ENCODE measurements at regions not wholly inside any gene's neighbourhood (a gene's known extent, or its start where the extent isn't known, plus 50 kb on each side); places are given as distances from the start of the nearest gene placed in this dataset.

DNA sequence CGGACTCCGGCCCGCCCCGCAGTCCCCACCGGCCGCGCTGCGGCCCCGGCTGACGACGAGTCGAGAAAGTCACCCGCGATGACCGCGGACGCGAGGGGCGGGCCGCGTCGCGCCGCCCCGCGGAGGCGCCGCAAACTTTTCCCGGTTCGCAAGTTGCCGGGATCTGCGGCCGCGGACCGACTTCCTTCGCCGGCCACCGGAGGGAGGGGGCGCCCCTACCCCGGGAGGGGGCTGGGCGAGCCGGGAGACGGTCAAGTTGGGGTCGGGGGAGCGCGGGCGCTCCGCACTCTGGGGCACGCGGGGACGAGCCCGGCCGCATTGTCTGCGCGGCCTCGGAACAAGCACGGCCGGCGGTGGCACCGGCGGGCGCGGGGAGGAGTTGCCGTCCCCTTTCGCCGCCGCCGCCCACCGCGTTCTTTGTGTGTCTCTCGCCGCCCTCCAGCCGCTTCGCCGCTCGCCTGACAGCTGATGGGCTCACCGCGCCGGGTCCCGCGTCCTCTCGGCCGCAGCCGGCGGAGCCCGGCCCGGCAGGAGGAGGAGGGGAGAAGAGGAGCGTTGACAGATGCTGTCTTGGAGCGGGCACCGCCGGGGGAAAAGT, 131.6 kb downstream of the OGFRL1 start:
- Mint-ChIP-seq H3K4me1 (ENCODE audit: low read depth) (no peaks in the 10 kb centered on the region), H3K9me3 (no peaks in the 10 kb centered on the region), H3K36me3 (ENCODE audit: insufficient read depth in 2 of 2) (no peaks in the 10 kb centered on the region), H3K27me3 (ENCODE audit: low read depth) (peaks cover 54% of the 10 kb centered on the region), H3K4me3 (peak overlapping the region; percentile 62 to 64), H3K27ac (no peak overlapping the region)
- DNase-seq = peak in 1 of 2 donors; percentile 4
- ATAC-seq (replicated peaks in 1 of 2) = peak; percentile 23 to 56

DNA sequence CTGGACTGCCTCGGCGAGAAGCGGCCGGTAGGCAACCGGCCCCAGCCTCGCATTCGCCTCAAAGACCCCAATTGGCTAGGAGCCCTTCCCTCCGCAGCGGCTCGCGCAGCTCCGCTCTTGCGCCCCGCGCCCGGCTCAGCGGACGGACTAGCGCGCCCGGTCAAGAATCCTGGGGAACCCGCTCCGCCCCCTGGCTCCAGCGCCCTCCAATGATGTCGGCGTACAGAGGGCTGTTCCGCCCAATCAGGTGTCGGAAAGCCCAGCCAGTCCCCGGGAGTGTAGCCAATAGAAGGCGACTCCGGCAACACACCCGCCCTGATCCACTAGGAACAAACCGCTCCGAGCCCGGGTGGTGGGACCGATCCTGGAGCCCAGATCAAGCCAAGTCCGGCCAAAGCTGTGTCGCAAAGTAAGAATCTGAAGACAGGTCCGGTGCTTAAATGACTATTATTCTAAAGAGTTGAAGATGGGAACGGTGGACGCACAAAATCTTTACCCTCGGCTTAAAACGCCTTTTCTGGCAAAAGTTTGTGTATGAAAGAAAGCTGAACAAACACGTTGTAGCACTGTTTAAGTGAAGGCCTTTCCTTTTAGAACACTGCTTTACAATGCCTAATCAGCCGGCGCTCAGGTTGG, 132.2 kb downstream of the OGFRL1 start:
- no peaks in the 10 kb centered on the region for H3K4me1 Mint-ChIP-seq (ENCODE audit: low read depth)
- H3K36me3 Mint-ChIP-seq (ENCODE audit: insufficient read depth in 2 of 2) = no peaks in the 10 kb centered on the region
- H3K27me3 Mint-ChIP-seq (ENCODE audit: low read depth) = peaks cover 55% of the 10 kb centered on the region
- no peak overlapping the region for H3K27ac Mint-ChIP-seq
- ATAC-seq (replicated peaks in 1 of 2) (peak; percentile 83), DNase-seq (peak; percentile 14 to 33)
- H3K9me3 Mint-ChIP-seq = no peaks in the 10 kb centered on the region
- H3K4me3 Mint-ChIP-seq = peak overlapping the region; percentile 62 to 64

DNA sequence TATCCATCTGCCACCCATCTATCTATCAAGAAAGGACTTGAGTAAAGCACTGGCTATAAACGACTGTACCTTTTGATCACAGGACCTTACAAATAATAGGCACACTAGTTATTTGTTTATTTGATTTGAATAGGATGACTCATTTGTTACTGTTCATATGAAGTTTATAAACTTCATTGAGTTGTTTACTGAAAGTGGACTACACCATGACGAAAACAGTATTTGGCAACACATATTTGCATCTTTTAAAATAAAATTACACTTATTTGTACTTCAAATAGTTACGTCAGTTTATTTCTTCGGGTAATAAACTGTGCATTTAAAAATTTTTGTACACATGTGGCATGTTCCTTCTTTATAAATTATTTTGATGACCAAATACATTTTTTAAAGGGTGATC, 133.0 kb downstream of the OGFRL1 start:
- ATAC-seq (replicated peaks in 1 of 2) (no peak), DNase-seq (no peak)
- no peaks in the 10 kb centered on the region for H3K9me3 Mint-ChIP-seq
- H3K4me1 Mint-ChIP-seq (ENCODE audit: low read depth) = no peaks in the 10 kb centered on the region
- peaks cover 60% of the 10 kb centered on the region for H3K27me3 Mint-ChIP-seq (ENCODE audit: low read depth)
- no peaks in the 10 kb centered on the region for H3K36me3 Mint-ChIP-seq (ENCODE audit: insufficient read depth in 2 of 2)
- no peak overlapping the region for H3K27ac Mint-ChIP-seq
- no peak overlapping the region for H3K4me3 Mint-ChIP-seq

DNA sequence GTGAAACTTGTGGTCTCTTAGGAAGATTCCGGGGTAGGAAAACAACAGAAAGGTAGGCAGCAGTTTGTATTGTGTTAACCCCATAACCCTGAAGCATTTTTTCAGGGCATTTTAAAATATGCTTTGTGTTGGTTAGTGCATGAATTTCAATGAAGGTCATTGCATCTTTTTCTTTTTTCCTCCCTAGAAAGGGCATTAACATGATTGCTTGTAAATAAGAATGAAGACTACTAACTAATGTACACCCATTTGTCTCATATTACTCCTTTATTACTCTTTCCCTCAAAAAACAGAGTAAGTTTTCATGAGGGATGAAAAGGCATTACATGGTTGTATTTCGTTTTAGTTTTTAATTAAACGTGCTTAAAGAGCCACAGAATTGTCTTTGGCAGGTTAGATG, 141.4 kb downstream of the OGFRL1 start:
- Mint-ChIP-seq H3K27me3 (ENCODE audit: low read depth) (peaks cover 19% of the 10 kb centered on the region), H3K4me3 (no peak overlapping the region), H3K36me3 (ENCODE audit: insufficient read depth in 2 of 2) (no peaks in the 10 kb centered on the region), H3K27ac (no peak overlapping the region), H3K9me3 (no peaks in the 10 kb centered on the region), H3K4me1 (ENCODE audit: low read depth) (no peaks in the 10 kb centered on the region)
- no peak for DNase-seq
- no peak for ATAC-seq (replicated peaks in 1 of 2)

DNA sequence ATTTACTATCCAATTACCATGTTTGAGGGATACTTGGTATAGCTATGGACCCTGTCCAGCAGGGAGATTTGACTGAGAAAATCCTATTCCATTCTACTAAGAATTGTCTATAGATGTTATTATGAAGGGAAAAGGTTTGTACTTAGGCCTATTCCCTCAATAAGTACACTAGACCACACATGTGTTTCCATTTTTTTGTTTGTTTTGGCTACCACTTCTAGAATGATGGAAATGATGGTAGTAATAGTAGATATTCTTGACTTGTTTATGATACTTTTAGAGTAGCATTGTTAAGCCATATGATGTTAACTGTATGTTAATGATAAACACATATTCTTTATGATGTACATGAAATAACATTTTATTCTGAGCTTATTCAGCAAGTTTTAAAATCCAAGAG, 144.8 kb downstream of the OGFRL1 start:
- no peak for DNase-seq
- no peak for ATAC-seq (replicated peaks in 1 of 2)
- Mint-ChIP-seq H3K4me1 (ENCODE audit: low read depth) (no peaks in the 10 kb centered on the region), H3K4me3 (no peak overlapping the region), H3K36me3 (ENCODE audit: insufficient read depth in 2 of 2) (no peaks in the 10 kb centered on the region), H3K27ac (no peak overlapping the region), H3K9me3 (no peaks in the 10 kb centered on the region), H3K27me3 (ENCODE audit: low read depth) (peaks cover 14% of the 10 kb centered on the region)

DNA sequence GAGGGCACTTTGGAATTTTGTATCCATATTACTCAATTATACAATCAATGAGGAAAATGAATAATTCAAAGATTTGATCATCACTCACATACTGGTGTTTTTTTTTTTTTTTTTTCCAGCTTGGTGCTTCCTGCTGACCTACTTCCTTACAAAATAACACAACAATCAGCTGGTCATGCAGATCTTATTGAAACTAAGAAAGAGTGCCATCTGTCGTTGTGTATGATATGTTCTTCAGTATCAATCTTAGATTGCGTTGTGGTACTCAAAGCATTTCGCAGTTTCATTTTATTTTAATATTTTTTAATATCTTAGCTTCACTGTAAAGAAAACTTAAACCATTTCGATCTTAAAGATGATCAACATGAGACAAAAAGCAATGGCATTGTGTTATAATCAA, 155.6 kb downstream of the OGFRL1 start:
- H3K9me3 Mint-ChIP-seq = peaks cover 0 to 3% of the 10 kb centered on the region in 2 donors
- no peaks in the 10 kb centered on the region for H3K36me3 Mint-ChIP-seq (ENCODE audit: insufficient read depth in 2 of 2)
- no peaks in the 10 kb centered on the region for H3K27me3 Mint-ChIP-seq (ENCODE audit: low read depth)
- no peaks in the 10 kb centered on the region for H3K4me1 Mint-ChIP-seq (ENCODE audit: low read depth)
- H3K4me3 Mint-ChIP-seq = no peak overlapping the region
- DNase-seq = no peak
- no peak overlapping the region for H3K27ac Mint-ChIP-seq
- no peak for ATAC-seq (replicated peaks in 1 of 2)

DNA sequence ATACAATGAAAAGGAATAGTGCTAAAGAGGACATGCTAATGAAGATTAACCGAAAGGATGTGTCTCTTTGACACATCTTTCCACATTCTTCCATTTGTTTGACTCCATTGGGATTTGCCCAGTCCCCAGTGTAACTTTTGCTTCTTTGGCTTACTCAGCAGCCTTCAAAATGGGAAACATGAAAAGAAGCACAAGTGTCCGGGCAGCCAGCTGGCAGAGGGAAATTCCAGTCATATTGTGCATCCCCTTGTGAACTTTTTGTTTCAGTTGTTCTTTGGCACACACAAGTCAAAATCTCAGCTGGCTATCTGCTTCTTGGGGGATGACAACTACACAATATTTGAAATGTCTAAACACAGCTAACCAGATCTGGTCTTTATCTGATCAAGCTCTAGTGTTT, 157.4 kb downstream of the OGFRL1 start:
- H3K27me3 Mint-ChIP-seq (ENCODE audit: low read depth) = no peaks in the 10 kb centered on the region
- no peaks in the 10 kb centered on the region for H3K36me3 Mint-ChIP-seq (ENCODE audit: insufficient read depth in 2 of 2)
- H3K4me3 Mint-ChIP-seq = no peak overlapping the region
- H3K4me1 Mint-ChIP-seq (ENCODE audit: low read depth) = no peaks in the 10 kb centered on the region
- DNase-seq (no peak), ATAC-seq (replicated peaks in 1 of 2) (no peak)
- H3K27ac Mint-ChIP-seq = no peak overlapping the region
- peaks cover 0 to under 1% of the 10 kb centered on the region in 2 donors for H3K9me3 Mint-ChIP-seq

DNA sequence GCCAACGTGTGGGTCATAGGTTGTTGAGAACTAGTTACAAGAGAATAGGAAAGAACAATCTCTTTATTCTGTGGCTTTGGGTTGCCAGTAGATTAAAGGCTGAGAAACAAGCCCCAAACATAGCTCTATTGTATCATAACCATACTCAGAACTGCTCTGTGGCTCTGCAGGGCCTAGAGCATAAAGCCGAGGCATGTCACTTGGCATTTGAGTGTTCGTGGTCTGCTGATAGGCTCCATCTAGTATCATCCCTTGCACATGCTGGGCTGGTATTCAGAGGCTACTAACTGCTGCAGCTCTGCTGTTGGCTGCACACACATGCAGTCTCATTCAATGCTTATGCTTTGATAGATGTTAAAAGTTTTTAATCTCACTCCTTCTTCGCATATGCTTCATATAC, 157.9 kb downstream of the OGFRL1 start:
- Mint-ChIP-seq H3K36me3 (ENCODE audit: insufficient read depth in 2 of 2) (no peaks in the 10 kb centered on the region), H3K4me1 (ENCODE audit: low read depth) (no peaks in the 10 kb centered on the region), H3K27ac (no peak overlapping the region), H3K9me3 (no peaks in the 10 kb centered on the region), H3K27me3 (ENCODE audit: low read depth) (no peaks in the 10 kb centered on the region), H3K4me3 (no peak overlapping the region)
- DNase-seq (no peak), ATAC-seq (replicated peaks in 1 of 2) (no peak)

DNA sequence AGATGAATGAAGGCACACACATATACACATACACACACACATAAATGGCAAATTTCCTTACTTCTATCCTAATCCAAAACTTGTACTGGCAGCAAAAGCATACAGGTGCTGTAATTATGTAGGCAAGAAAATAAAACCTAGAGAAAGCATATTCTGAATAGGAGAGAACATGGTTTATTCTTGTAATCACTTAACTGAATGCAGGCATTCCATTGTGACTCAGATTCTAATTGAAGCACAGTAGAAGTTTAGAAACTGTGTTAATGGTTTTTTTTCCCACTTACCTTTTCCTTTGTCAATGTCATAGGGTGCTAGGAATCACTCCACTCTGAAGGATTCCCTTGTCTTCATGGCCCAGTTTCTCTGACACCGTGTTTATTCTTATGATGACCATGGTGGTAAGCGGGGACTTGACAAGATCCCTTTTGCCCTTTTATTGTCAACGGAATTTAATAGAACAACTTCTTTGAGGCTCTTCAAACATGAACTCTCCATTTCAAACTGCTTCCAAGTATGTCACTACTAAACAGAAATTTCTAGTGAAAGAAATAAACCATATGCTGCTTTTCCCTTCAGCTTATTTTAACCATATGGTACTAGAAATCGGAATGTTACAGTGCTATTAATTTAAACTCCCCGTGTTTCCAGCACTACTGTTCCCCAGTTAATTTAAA, 164.2 kb downstream of the OGFRL1 start:
- H3K36me3 Mint-ChIP-seq (ENCODE audit: insufficient read depth in 2 of 2) = no peaks in the 10 kb centered on the region
- H3K9me3 Mint-ChIP-seq = no peaks in the 10 kb centered on the region
- H3K27me3 Mint-ChIP-seq (ENCODE audit: low read depth) = no peaks in the 10 kb centered on the region
- H3K27ac Mint-ChIP-seq = no peak overlapping the region
- no peak overlapping the region for H3K4me3 Mint-ChIP-seq
- H3K4me1 Mint-ChIP-seq (ENCODE audit: low read depth) = no peaks in the 10 kb centered on the region
- ATAC-seq (replicated peaks in 1 of 2) (no peak), DNase-seq (no peak)

DNA sequence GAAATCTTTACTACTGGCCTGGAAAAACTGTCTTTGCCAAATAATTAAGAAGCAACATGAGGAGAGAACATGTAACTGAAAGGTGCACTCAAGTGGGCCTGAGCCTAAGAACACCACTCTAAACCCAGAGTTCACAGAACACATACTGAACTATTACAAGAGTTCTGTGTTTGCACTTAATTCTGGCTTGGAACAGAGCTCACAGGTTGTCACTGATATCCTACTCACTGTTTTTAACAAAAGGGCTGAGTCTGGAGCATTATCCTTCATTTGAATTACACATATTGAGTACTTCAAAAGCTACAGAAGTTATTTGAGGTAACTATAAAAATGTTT, 164.7 kb downstream of the OGFRL1 start:
- Mint-ChIP-seq H3K27ac (no peak overlapping the region), H3K36me3 (ENCODE audit: insufficient read depth in 2 of 2) (no peaks in the 10 kb centered on the region), H3K4me3 (no peak overlapping the region), H3K4me1 (ENCODE audit: low read depth) (no peaks in the 10 kb centered on the region), H3K9me3 (no peaks in the 10 kb centered on the region), H3K27me3 (ENCODE audit: low read depth) (no peaks in the 10 kb centered on the region)
- no peak for DNase-seq
- ATAC-seq (replicated peaks in 1 of 2) = no peak

DNA sequence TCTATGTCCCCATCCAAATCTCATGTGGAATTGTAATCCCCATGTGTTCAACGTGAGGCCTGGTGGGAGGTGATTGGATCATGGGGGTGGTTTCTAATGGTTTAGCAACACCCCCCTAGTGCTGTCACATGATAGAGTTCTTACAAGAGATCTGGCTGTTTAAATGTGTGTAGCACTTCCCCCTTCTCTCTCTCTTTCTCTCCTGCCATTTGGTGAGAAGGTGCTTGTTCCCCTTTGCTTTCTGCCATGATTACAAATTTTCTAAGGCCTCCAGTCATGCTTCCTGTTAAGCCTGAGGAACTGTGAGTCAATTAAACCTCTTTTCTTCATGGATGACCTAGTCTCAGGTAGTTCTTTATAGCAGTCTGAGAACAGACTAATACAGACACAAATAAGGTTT, 165.4 kb downstream of the OGFRL1 start:
- DNase-seq (no peak), ATAC-seq (replicated peaks in 1 of 2) (no peak)
- Mint-ChIP-seq H3K4me3 (no peak overlapping the region), H3K27me3 (ENCODE audit: low read depth) (no peaks in the 10 kb centered on the region), H3K27ac (no peak overlapping the region), H3K36me3 (ENCODE audit: insufficient read depth in 2 of 2) (no peaks in the 10 kb centered on the region), H3K9me3 (no peaks in the 10 kb centered on the region), H3K4me1 (ENCODE audit: low read depth) (no peaks in the 10 kb centered on the region)

DNA sequence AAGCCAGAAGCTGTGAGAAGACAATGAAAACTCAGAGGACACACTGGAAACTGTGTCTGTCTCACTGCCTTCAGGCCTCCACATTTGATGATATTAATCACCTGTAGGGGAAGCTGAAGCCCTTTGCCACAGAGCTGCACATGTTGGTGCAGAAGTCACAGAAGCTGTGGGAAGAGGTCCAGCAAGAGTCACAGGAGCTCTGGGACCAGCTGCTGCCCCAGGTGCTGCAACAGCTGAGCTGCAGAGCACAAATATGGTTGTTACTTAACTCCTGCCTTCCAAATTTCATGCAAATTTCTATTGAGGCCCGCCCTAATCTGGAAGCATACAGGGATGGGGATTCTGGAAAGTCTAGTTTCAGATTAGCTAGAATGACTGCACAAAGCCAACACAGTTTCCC, 169.3 kb downstream of the OGFRL1 start:
- ATAC-seq (replicated peaks in 1 of 2) (no peak), DNase-seq (no peak)
- peaks cover 1% of the 10 kb centered on the region in 2 donors for H3K9me3 Mint-ChIP-seq
- no peaks in the 10 kb centered on the region for H3K36me3 Mint-ChIP-seq (ENCODE audit: insufficient read depth in 2 of 2)
- H3K4me3 Mint-ChIP-seq = no peak overlapping the region
- no peaks in the 10 kb centered on the region for H3K4me1 Mint-ChIP-seq (ENCODE audit: low read depth)
- no peak overlapping the region for H3K27ac Mint-ChIP-seq
- no peaks in the 10 kb centered on the region for H3K27me3 Mint-ChIP-seq (ENCODE audit: low read depth)

DNA sequence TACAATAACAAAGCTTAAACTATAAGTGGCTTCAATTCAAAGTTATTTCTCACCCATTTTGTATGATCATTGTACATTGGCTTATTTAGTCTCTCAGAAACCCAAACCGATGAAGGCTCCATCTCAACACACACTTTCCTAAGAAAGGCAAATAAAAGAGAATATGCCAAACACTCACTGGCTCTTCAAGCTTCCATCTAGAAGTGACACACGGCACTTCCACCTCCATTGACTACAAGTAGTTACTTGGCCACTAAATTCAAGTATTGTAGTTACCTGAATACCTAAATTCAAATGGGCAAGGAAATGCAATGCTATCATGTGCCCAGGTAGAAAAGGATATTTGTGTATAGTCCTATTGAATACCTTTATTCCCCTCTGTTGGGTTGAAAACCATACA, 170.6 kb downstream of the OGFRL1 start:
- H3K27me3 Mint-ChIP-seq (ENCODE audit: low read depth) = no peaks in the 10 kb centered on the region
- H3K4me1 Mint-ChIP-seq (ENCODE audit: low read depth) = no peaks in the 10 kb centered on the region
- H3K4me3 Mint-ChIP-seq = no peak overlapping the region
- H3K27ac Mint-ChIP-seq = no peak overlapping the region
- ATAC-seq (replicated peaks in 1 of 2) = no peak
- H3K9me3 Mint-ChIP-seq = peaks cover 1 to 5% of the 10 kb centered on the region in 2 donors
- H3K36me3 Mint-ChIP-seq (ENCODE audit: insufficient read depth in 2 of 2) = no peaks in the 10 kb centered on the region
- DNase-seq = no peak

DNA sequence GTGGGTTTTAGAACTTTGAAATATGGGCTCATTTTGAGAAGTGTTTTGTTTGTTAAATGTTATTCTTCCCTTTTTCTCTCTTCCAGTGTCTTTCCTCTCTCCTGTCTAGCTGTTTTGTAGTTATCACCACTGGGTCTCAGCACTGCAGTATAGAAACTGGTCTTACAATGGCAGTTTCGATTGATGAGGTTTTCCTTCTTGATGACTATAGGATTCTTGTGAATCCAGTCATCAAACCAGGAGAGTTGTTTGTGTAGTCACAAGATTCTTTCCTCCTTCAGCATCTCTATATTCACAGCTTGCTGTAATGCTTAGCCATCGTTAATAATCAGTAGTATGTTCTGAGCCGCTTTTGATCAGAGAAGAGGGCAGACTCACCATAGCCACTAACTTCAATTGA, 172.3 kb downstream of the OGFRL1 start:
- Mint-ChIP-seq H3K4me3 (no peak overlapping the region), H3K36me3 (ENCODE audit: insufficient read depth in 2 of 2) (no peaks in the 10 kb centered on the region), H3K9me3 (peaks cover 5 to 8% of the 10 kb centered on the region in 2 donors), H3K4me1 (ENCODE audit: low read depth) (no peaks in the 10 kb centered on the region), H3K27me3 (ENCODE audit: low read depth) (no peaks in the 10 kb centered on the region), H3K27ac (no peak overlapping the region)
- ATAC-seq (replicated peaks in 1 of 2) (no peak), DNase-seq (no peak)
